Pons (tissue), 1 donor: ENCODE measurements at regions not wholly inside any gene's neighbourhood (a gene's known extent, or its start where the extent isn't known, plus 50 kb on each side); places are given as distances from the start of the nearest gene placed in this dataset.
"Not testable (repeated sequence)": the region's sequence is repeated elsewhere in the genome, so short reads cannot be mapped to it uniquely, and the experiment has no call there.

Experiments
- DNase-seq: peaks from one replicate; pipeline ENCODE4 v3.0.0-alpha.2; 2016; ENCODE audit warnings: low spot score

- DNase-seq, result no peak
Observed at GRCh38 chr1:43042773-43043457, 84.2 kb upstream of the SLC2A1 start.

- DNase-seq, result no peak
Observed at GRCh38 chr1:43042127-43042526, 83.5 kb upstream of the SLC2A1 start.

GRCh38 chr1:43041591-43041990 is 82.9 kb upstream of the SLC2A1 start:
- no peak for DNase-seq

- no peak for DNase-seq
Observed at GRCh38 chr1:43039228-43040055, 80.8 kb upstream of the SLC2A1 start.

- DNase-seq, result no peak
Observed at GRCh38 chr1:43038232-43038935, 79.7 kb upstream of the SLC2A1 start.

- DNase-seq, result no peak
Observed at GRCh38 chr1:43037466-43037865, 78.8 kb upstream of the SLC2A1 start.

- no peak for DNase-seq
Observed at GRCh38 chr1:43036932-43037331, 78.3 kb upstream of the SLC2A1 start.

GRCh38 chr1:43035821-43036741 is 77.4 kb upstream of the SLC2A1 start:
- DNase-seq, result no peak

- DNase-seq, result no peak
Observed at GRCh38 chr1:43034778-43035177, 76.1 kb upstream of the SLC2A1 start.

- no peak for DNase-seq
Observed at GRCh38 chr1:43034195-43034658, 75.6 kb upstream of the SLC2A1 start.

GRCh38 chr1:43031316-43032203 is 72.9 kb upstream of the SLC2A1 start:
- DNase-seq, result no peak

- no peak for DNase-seq
Observed at GRCh38 chr1:43024905-43025304, 66.2 kb upstream of the SLC2A1 start.

- DNase-seq, result no peak
Observed at GRCh38 chr1:43021547-43022474, 63.1 kb upstream of the SLC2A1 start.

- DNase-seq, result no peak
Observed at GRCh38 chr1:43019226-43019625, 60.6 kb upstream of the SLC2A1 start.

GRCh38 chr1:43018121-43018520 is 59.5 kb upstream of the SLC2A1 start:
- DNase-seq, result no peak

- no peak for DNase-seq
Observed at GRCh38 chr1:43015269-43015668, 56.6 kb upstream of the SLC2A1 start.

- not testable (repeated sequence) for DNase-seq
Observed at GRCh38 chr1:43014579-43014978, 55.9 kb upstream of the SLC2A1 start.

GRCh38 chr1:43011020-43011419 is 52.4 kb upstream of the SLC2A1 start:
- DNase-seq, result no peak

GRCh38 chr1:43009274-43009673 is 50.6 kb upstream of the SLC2A1 start:
- no peak for DNase-seq
